Transverse colon (tissue), 4 donors: ENCODE measurements at regions not wholly inside any gene's neighbourhood (a gene's known extent, or its start where the extent isn't known, plus 50 kb on each side); places are given as distances from the start of the nearest gene placed in this dataset.

ENCODE experiments used
- DNase-seq: peaks from one replicate; pipeline ENCODE4 v3.0.0-alpha.2; 2019
- H3K27ac ChIP-seq, 4 donors: fragments of 200-600 bp; sonication (generic); 2 replicates each; pipeline ENCODE4 v1.5.1; 2016 to 2018; ENCODE audit warnings: inconsistent platforms in 4 of 4
- H3K27me3 ChIP-seq: fragments of 200-600 bp; sonication (generic); 2 replicates; pipeline ENCODE4 v1.5.1; 2017; ENCODE audit warnings: inconsistent platforms
- H3K36me3 ChIP-seq, 4 donors: fragments of 200-600 bp; sonication (generic); 2 replicates each; pipeline ENCODE4 v1.5.1; 2017 to 2019; ENCODE audit warnings: inconsistent platforms in 4 of 4
- H3K4me1 ChIP-seq, 4 donors: fragments of 200-600 bp; sonication (generic); 2 replicates each; pipeline ENCODE4 v1.5.1; 2017 to 2020; ENCODE audit warnings: inconsistent platforms in 4 of 4
- H3K4me3 ChIP-seq, 4 donors: fragments of 200-600 bp; sonication (generic); 1 replicate in 1 of 4; 2 replicates in 3 of 4; pipeline versions ENCODE4 v1.5.1 to v1.6.1; 2017 to 2019; ENCODE audit warnings: inconsistent platforms in 4 of 4
- H3K9me3 ChIP-seq, 2 donors: fragments of 200-600 bp; sonication (generic); 2 replicates each; pipeline ENCODE4 v1.5.1; 2017 to 2019; ENCODE audit warnings: inconsistent platforms in 2 of 2
- EP300 ChIP-seq: sonication (generic); formaldehyde crosslinking; IDR thresholded peaks from one replicate; pipeline ENCODE4 v1.6.1; 2017; ENCODE audit warnings: antibody characterized with exemption, low read depth
- POLR2A ChIP-seq: fragments of 450-650 bp; IDR thresholded peaks from one replicate; pipeline ENCODE4 v1.6.1; 2016; ENCODE audit warnings: antibody characterized with exemption, mild to moderate bottlenecking, moderate library complexity
- POLR2AphosphoS5 ChIP-seq, 3 donors: sonication (generic); formaldehyde crosslinking; IDR thresholded peaks; one replicate each; pipeline ENCODE4 v1.6.1; 2016; ENCODE audit warnings: antibody characterized with exemption in 3 of 3
- WGBS, 2 donors: methylation state at CpG; one replicate each; pipeline ENCODE4 v1.1.5; 2018; ENCODE audit warnings: low coverage in 1 of 2; 5-methylcytosine and 5-hydroxymethylcytosine counted together
- in situ Hi-C, 4 donors: fragments of 200-750 bp; cut with MboI; loops; one replicate each; pipeline versions ENCODE4 v1.15.0 to v1.15.1; 2017; ENCODE audit warnings: low sequenced_read_pairs in 3 of 4, low pct_ligation_motif_present in 1 of 4, low pct_unique_long_range_greater_than_20kb in 1 of 4
- intact Hi-C: fragments of 100-400 bp; cut with DNase I; formaldehyde crosslinking; loops from one replicate; pipeline ENCODE4 v1.15.1; 2023; ENCODE audit warnings: low total_unique reads
- TF ChIP-seq, protein P1 (sequence below), 5 experiments: fragments of 200-600 bp in 3 of 5; fragments of 450-650 bp in 2 of 5; sonication (generic) in 3 of 5; IDR thresholded peaks; 1 replicate in 2 of 5; 2 replicates in 3 of 5; pipeline ENCODE4 v1.5.1; 2016 to 2017; ENCODE audit warnings: antibody characterized with exemption in 5 of 5, inconsistent platforms in 3 of 5, mild to moderate bottlenecking in 2 of 5, moderate library complexity in 1 of 5

DNA sequence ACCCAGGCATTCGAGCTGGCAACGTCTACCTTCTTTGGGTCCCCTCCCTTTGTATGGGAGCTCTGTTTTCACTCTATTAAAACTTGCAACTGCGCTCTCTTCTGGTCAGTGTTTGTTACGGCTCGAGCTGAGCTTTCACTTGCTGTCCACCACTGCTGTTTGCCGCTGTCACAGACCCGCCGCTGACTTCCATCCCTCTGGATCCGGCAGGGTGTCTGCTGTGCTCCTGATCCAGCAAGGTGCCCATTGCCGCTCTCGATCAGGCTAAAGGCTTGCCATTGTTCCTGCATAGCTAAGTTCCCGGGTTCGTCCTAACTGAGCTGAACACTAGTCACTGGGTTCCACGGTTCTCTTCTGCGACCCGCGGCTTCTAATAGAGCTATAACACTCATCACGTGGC, 183.5 kb upstream of the GALNTL6 start:
- 77 to 89% methylated on average over 4 to 18 of the region's 18 CpGs for WGBS, 2 donors
- intact Hi-C loops (no loop called here), in situ Hi-C loops (no loop called here)
- DNase-seq: no peak
- Histone ChIP-seq H3K4me3 (no peak overlapping the region), H3K27me3 (no peaks in the 10 kb centered on the region), H3K36me3 (no peaks in the 10 kb centered on the region), H3K4me1 (no peaks in the 10 kb centered on the region), H3K9me3 (no peaks in the 10 kb centered on the region), H3K27ac (no peak overlapping the region)
- no peak for TF ChIP-seq POLR2AphosphoS5 (IDR thresholded peaks at IDR 0.05)
- no peak for TF ChIP-seq POLR2A
- TF ChIP-seq, protein P1, sequence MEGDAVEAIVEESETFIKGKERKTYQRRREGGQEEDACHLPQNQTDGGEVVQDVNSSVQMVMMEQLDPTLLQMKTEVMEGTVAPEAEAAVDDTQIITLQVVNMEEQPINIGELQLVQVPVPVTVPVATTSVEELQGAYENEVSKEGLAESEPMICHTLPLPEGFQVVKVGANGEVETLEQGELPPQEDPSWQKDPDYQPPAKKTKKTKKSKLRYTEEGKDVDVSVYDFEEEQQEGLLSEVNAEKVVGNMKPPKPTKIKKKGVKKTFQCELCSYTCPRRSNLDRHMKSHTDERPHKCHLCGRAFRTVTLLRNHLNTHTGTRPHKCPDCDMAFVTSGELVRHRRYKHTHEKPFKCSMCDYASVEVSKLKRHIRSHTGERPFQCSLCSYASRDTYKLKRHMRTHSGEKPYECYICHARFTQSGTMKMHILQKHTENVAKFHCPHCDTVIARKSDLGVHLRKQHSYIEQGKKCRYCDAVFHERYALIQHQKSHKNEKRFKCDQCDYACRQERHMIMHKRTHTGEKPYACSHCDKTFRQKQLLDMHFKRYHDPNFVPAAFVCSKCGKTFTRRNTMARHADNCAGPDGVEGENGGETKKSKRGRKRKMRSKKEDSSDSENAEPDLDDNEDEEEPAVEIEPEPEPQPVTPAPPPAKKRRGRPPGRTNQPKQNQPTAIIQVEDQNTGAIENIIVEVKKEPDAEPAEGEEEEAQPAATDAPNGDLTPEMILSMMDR (IDR thresholded peaks at IDR 0.05): no peak
- TF ChIP-seq EP300: no peak

DNA sequence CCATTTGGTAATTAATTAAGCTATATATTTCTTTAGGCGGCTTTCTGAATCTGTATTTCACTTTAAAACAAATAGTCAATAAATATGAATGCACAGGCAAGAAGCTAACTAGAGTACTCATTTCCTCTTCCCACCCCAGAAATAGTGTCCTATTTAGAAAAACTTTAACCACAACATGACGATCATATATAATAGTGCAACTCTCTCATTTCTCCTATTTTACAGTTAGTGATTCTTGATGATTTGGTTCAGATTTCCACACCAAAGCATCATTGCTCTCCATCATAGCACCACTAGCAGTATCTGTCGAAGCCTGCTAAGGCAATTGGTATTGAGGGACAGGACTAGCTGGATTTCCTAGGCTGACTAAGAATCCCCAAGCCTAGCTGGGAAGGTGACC, 184.0 kb upstream of the GALNTL6 start:
- Histone ChIP-seq H3K4me1 (no peaks in the 10 kb centered on the region), H3K27me3 (no peaks in the 10 kb centered on the region), H3K36me3 (no peaks in the 10 kb centered on the region), H3K9me3 (no peaks in the 10 kb centered on the region), H3K27ac (no peak overlapping the region), H3K4me3 (no peak overlapping the region)
- 76 to 83% methylated on average over 3 of the region's 3 CpGs for WGBS, 2 donors
- TF ChIP-seq EP300: no peak
- TF ChIP-seq, protein P1 (IDR thresholded peaks at IDR 0.05): no peak
- TF ChIP-seq POLR2AphosphoS5 (IDR thresholded peaks at IDR 0.05): no peak
- TF ChIP-seq POLR2A: no peak
- intact Hi-C loops: no loop called here
- in situ Hi-C loops: no loop called here
- DNase-seq: no peak

DNA sequence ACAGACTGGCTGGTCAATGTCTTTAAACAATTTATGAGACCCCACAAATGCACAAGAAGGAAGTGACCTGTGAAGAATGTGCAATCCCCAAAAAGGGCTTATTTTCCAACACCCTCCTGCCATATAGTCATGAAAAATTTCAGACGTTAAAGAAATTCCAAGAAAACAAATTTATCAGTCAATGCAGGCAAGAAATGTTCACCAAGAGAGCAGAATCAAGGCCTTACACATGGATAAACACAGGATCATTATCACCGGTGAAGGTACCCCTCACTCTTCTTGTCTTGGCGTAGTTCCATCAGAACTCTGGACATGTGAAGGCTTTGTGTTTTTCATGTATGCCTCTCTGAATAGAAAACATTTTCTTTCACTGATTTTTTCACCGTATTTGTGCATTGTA, 186.7 kb upstream of the GALNTL6 start:
- no peak for DNase-seq
- 87 to 92% methylated on average over 4 of the region's 4 CpGs for WGBS, 2 donors
- Histone ChIP-seq H3K27ac (no peak overlapping the region), H3K27me3 (no peaks in the 10 kb centered on the region), H3K9me3 (no peaks in the 10 kb centered on the region), H3K4me1 (no peaks in the 10 kb centered on the region), H3K36me3 (no peaks in the 10 kb centered on the region), H3K4me3 (no peak overlapping the region)
- intact Hi-C loops (no loop called here), in situ Hi-C loops (no loop called here)
- no peak for TF ChIP-seq EP300
- TF ChIP-seq, protein P1 (IDR thresholded peaks at IDR 0.05): no peak
- no peak for TF ChIP-seq POLR2AphosphoS5 (IDR thresholded peaks at IDR 0.05)
- TF ChIP-seq POLR2A: no peak

DNA sequence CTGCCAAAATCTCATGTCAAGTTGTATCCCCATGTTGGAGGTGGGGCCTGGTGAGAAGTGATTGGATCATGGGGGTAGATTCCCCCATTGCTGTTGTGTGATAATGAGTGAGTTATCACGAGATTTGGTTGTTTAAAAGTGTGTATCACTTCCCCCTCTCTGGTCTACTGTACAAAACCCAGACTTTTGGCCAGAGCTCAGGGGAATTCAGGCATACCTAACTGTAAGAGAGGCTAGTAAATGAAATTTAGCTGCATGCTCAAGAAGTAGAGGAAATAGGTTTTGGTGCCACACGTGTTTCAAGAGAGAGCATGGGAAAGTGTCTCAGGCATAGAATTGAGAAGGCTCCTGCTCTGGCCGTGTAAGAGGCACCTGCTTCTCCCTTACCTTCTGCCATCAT, 190.5 kb upstream of the GALNTL6 start:
- intact Hi-C loops: no loop called here
- TF ChIP-seq POLR2A (no peak), EP300 (no peak), POLR2AphosphoS5 (IDR thresholded peaks at IDR 0.05) (no peak)
- TF ChIP-seq, protein P1 (IDR thresholded peaks at IDR 0.05): no peak
- 54 to 70% methylated on average over 3 of the region's 3 CpGs for WGBS, 2 donors

More for the DNA sequence above, 190.5 kb upstream of the GALNTL6 start:
- H3K9me3 ChIP-seq: no peaks in the 10 kb centered on the region
- no peak overlapping the region for H3K27ac ChIP-seq
- in situ Hi-C loops: no loop called here
- H3K27me3 ChIP-seq: no peaks in the 10 kb centered on the region
- no peak for DNase-seq
- H3K4me1 ChIP-seq: no peaks in the 10 kb centered on the region
- no peaks in the 10 kb centered on the region for H3K36me3 ChIP-seq
- H3K4me3 ChIP-seq: no peak overlapping the region
